BLaER1 treated with 17β-estradiol and CSF1 and Interleukin-3, amounts not matched to agents 10 nM and 100 nM (cell line): ENCODE measurements at regions not wholly inside any gene's neighbourhood (a gene's known extent, or its start where the extent isn't known, plus 50 kb on each side); places are given as distances from the start of the nearest gene placed in this dataset.

ENCODE experiments used
- H3K27ac ChIP-seq, 11 experiments: shearing (Covaris generic); formaldehyde crosslinking; 2 replicates each; pipeline ENCODE4 v1.8.1; 2022
- H3K27me3 ChIP-seq, 11 experiments: shearing (Covaris generic); formaldehyde crosslinking; 2 replicates each; pipeline ENCODE4 v1.8.1; 2022
- H3K36me3 ChIP-seq, 11 experiments: shearing (Covaris generic); formaldehyde crosslinking; 2 replicates each; pipeline ENCODE4 v1.8.1; 2022
- H3K4me1 ChIP-seq, 10 experiments: shearing (Covaris generic); formaldehyde crosslinking; 2 replicates each; pipeline ENCODE4 v1.8.1; 2022
- H3K4me2 ChIP-seq, 11 experiments: shearing (Covaris generic); formaldehyde crosslinking; 2 replicates each; pipeline ENCODE4 v1.8.1; 2022
- H3K4me3 ChIP-seq, 10 experiments: shearing (Covaris generic); formaldehyde crosslinking; 2 replicates each; pipeline ENCODE4 v1.8.1; 2022
- H3K9ac ChIP-seq, 11 experiments: shearing (Covaris generic); formaldehyde crosslinking; 2 replicates each; pipeline ENCODE4 v1.8.1; 2022
- H3K9me3 ChIP-seq, 11 experiments: shearing (Covaris generic); formaldehyde crosslinking; replicated peaks in 1 of 11; 2 replicates each; pipeline ENCODE4 v1.8.1; 2022
- H4K20me1 ChIP-seq, 11 experiments: shearing (Covaris generic); formaldehyde crosslinking; 2 replicates each; pipeline ENCODE4 v1.8.1; 2022
- Cebpa-rat ChIP-seq, 11 experiments: shearing (Covaris generic); IDR thresholded peaks; 2 replicates each; pipeline ENCODE4 v1.8.1; 2022

- Histone ChIP-seq H3K4me2 (no peak overlapping the region), H3K9me3 (peaks cover 15 to 26% (median 18%) of the 10 kb centered on the region in 11 experiments; a peak in 21 of 22 replicates), H3K27me3 (no peaks in the 10 kb centered on the region), H3K36me3 (no peaks in the 10 kb centered on the region), H3K4me3 (no peak overlapping the region), H3K4me1 (peaks cover 0 to 4% (median 0%) of the 10 kb centered on the region in 10 experiments; a peak in 2 of 20 replicates), H3K9ac (no peak overlapping the region), H3K27ac (no peak overlapping the region), H4K20me1 (no peaks in the 10 kb centered on the region)
- TF ChIP-seq Cebpa-rat (IDR thresholded peaks at IDR 0.05) = no peak
Observed at GRCh38 chrX:39070009-39070408, 268.8 kb downstream of the MID1IP1 start.

- no peak for TF ChIP-seq Cebpa-rat (IDR thresholded peaks at IDR 0.05)
- no peak overlapping the region for H3K4me2 ChIP-seq
Observed at GRCh38 chrX:39073131-39073530, 271.9 kb downstream of the MID1IP1 start.

GRCh38 chrX:39096599-39096998 is 295.3 kb downstream of the MID1IP1 start:
- TF ChIP-seq Cebpa-rat (IDR thresholded peaks at IDR 0.05) = no peak
- no peaks in the 10 kb centered on the region for H3K27me3 ChIP-seq
- no peak overlapping the region for H3K27ac ChIP-seq
- no peaks in the 10 kb centered on the region for H4K20me1 ChIP-seq
- no peak overlapping the region for H3K4me2 ChIP-seq
- no peak overlapping the region for H3K9ac ChIP-seq
- H3K4me3 ChIP-seq = no peak overlapping the region
- no peaks in the 10 kb centered on the region for H3K4me1 ChIP-seq
- H3K9me3 ChIP-seq = peaks cover 0 to 13% (median 5%) of the 10 kb centered on the region in 11 experiments; a peak in 4 of 22 replicates
- no peaks in the 10 kb centered on the region for H3K36me3 ChIP-seq

More at GRCh38 chrX:39073131-39073530, 271.9 kb downstream of the MID1IP1 start:
- H3K36me3 ChIP-seq = no peaks in the 10 kb centered on the region
- no peak overlapping the region for H3K4me3 ChIP-seq
- H3K9ac ChIP-seq = no peak overlapping the region
- no peaks in the 10 kb centered on the region for H4K20me1 ChIP-seq
- no peak overlapping the region for H3K27ac ChIP-seq
- no peaks in the 10 kb centered on the region for H3K4me1 ChIP-seq
- H3K9me3 ChIP-seq = peaks cover 15 to 29% (median 19%) of the 10 kb centered on the region in 11 experiments
- no peaks in the 10 kb centered on the region for H3K27me3 ChIP-seq

- Histone ChIP-seq H3K36me3 (no peaks in the 10 kb centered on the region), H3K4me3 (no peak overlapping the region), H3K9ac (no peak overlapping the region), H3K9me3 (peaks cover 4 to 22% (median 9%) of the 10 kb centered on the region in 11 experiments; a peak in 12 of 22 replicates), H3K27ac (no peak overlapping the region), H3K4me2 (no peak overlapping the region), H3K27me3 (no peaks in the 10 kb centered on the region), H4K20me1 (no peaks in the 10 kb centered on the region), H3K4me1 (peaks cover 0 to 9% (median 3%) of the 10 kb centered on the region in 10 experiments; a peak in 6 of 20 replicates)
- TF ChIP-seq Cebpa-rat (IDR thresholded peaks at IDR 0.05) = peak in 1 of 11 experiments; percentile 44; a peak in 1 of 22 replicates
Observed at GRCh38 chrX:39104745-39105144, 303.5 kb downstream of the MID1IP1 start.

GRCh38 chrX:39112143-39112542 is 310.9 kb downstream of the MID1IP1 start:
- Histone ChIP-seq H3K27ac (no peak overlapping the region), H3K4me2 (no peak overlapping the region), H3K27me3 (no peaks in the 10 kb centered on the region), H3K9me3 (peaks cover 23 to 49% (median 34%) of the 10 kb centered on the region in 11 experiments), H3K4me1 (no peaks in the 10 kb centered on the region), H3K9ac (no peak overlapping the region), H3K36me3 (no peaks in the 10 kb centered on the region; a peak in 1 of 22 replicates), H3K4me3 (no peak overlapping the region), H4K20me1 (no peaks in the 10 kb centered on the region)
- no peak for TF ChIP-seq Cebpa-rat (IDR thresholded peaks at IDR 0.05)

- Histone ChIP-seq H3K9me3 (peaks cover 21 to 30% (median 27%) of the 10 kb centered on the region in 11 experiments), H3K4me3 (no peak overlapping the region), H3K27ac (no peak overlapping the region), H3K27me3 (no peaks in the 10 kb centered on the region), H3K4me1 (no peaks in the 10 kb centered on the region), H4K20me1 (no peaks in the 10 kb centered on the region), H3K4me2 (no peak overlapping the region), H3K36me3 (no peaks in the 10 kb centered on the region; a peak in 1 of 22 replicates), H3K9ac (no peak overlapping the region)
- TF ChIP-seq Cebpa-rat (IDR thresholded peaks at IDR 0.05) = no peak
Observed at GRCh38 chrX:39115166-39115565, 313.9 kb downstream of the MID1IP1 start.

GRCh38 chrX:39117101-39117500 is 315.8 kb downstream of the MID1IP1 start:
- Histone ChIP-seq H3K4me3 (no peak overlapping the region), H4K20me1 (no peaks in the 10 kb centered on the region)
- TF ChIP-seq Cebpa-rat (IDR thresholded peaks at IDR 0.05) = no peak

GRCh38 chrX:39121903-39122302 is 320.6 kb downstream of the MID1IP1 start:
- no peak overlapping the region for H3K27ac ChIP-seq
- H4K20me1 ChIP-seq = no peaks in the 10 kb centered on the region
- H3K9ac ChIP-seq = no peak overlapping the region
- no peaks in the 10 kb centered on the region for H3K27me3 ChIP-seq
- no peaks in the 10 kb centered on the region for H3K4me1 ChIP-seq
- no peaks in the 10 kb centered on the region for H3K9me3 ChIP-seq
- no peak for TF ChIP-seq Cebpa-rat (IDR thresholded peaks at IDR 0.05)
- no peaks in the 10 kb centered on the region for H3K36me3 ChIP-seq
- H3K4me3 ChIP-seq = no peak overlapping the region
- H3K4me2 ChIP-seq = no peak overlapping the region

More at GRCh38 chrX:39117101-39117500, 315.8 kb downstream of the MID1IP1 start:
- Histone ChIP-seq H3K36me3 (no peaks in the 10 kb centered on the region; a peak in 1 of 22 replicates), H3K4me1 (no peaks in the 10 kb centered on the region), H3K27ac (no peak overlapping the region), H3K9me3 (peaks cover 4 to 11% (median 7%) of the 10 kb centered on the region in 11 experiments), H3K27me3 (no peaks in the 10 kb centered on the region), H3K4me2 (no peak overlapping the region), H3K9ac (no peak overlapping the region)

- no peaks in the 10 kb centered on the region for H3K4me1 ChIP-seq
- H4K20me1 ChIP-seq = no peaks in the 10 kb centered on the region
- no peaks in the 10 kb centered on the region for H3K36me3 ChIP-seq
- no peak for TF ChIP-seq Cebpa-rat (IDR thresholded peaks at IDR 0.05)
- H3K4me3 ChIP-seq = no peak overlapping the region
- H3K27ac ChIP-seq = no peak overlapping the region
- no peaks in the 10 kb centered on the region for H3K9me3 ChIP-seq
- H3K9ac ChIP-seq = no peak overlapping the region
- no peak overlapping the region for H3K4me2 ChIP-seq
- H3K27me3 ChIP-seq = no peaks in the 10 kb centered on the region
Observed at GRCh38 chrX:39125834-39126233, 324.6 kb downstream of the MID1IP1 start.

- no peak overlapping the region for H3K9ac ChIP-seq
- no peak overlapping the region for H3K4me3 ChIP-seq
- TF ChIP-seq Cebpa-rat (IDR thresholded peaks at IDR 0.05) = no peak
- H3K9me3 ChIP-seq = peaks cover 9 to 26% (median 17%) of the 10 kb centered on the region in 11 experiments; a peak in 18 of 22 replicates
- H3K4me1 ChIP-seq = peaks cover 0 to 5% (median 0%) of the 10 kb centered on the region in 10 experiments; a peak in 1 of 20 replicates
- no peak overlapping the region for H3K27ac ChIP-seq
- no peaks in the 10 kb centered on the region for H3K36me3 ChIP-seq
- no peaks in the 10 kb centered on the region for H4K20me1 ChIP-seq
- no peak overlapping the region; a peak in 1 of 22 replicates for H3K4me2 ChIP-seq
- no peaks in the 10 kb centered on the region for H3K27me3 ChIP-seq
Observed at GRCh38 chrX:39133971-39134370, 332.7 kb downstream of the MID1IP1 start.
